CD14-positive monocyte (primary cell): ENCODE measurements at regions not wholly inside any gene's neighbourhood (a gene's known extent, or its start where the extent isn't known, plus 50 kb on each side); places are given as distances from the start of the nearest gene placed in this dataset.

Experiments
- DNase-seq, 3 donors: peaks; one replicate each; pipeline ENCODE4 v3.0.0-alpha.2; 2011 to 2022
- H2AFZ ChIP-seq: 2 replicates; pipeline ENCODE4 v1.6.0; 2012; ENCODE audit warnings: mild to moderate bottlenecking, low read depth, low read length, inconsistent platforms; ENCODE audit not compliant: insufficient read depth, poor library complexity, severe bottlenecking
- H3K27ac ChIP-seq, 2 donors: 1 replicate in 1 of 2; 2 replicates in 1 of 2; pipeline ENCODE4 v1.5.1; 2012 to 2013; ENCODE audit warnings: low read length in 2 of 2, control low read depth in 1 of 2, inconsistent platforms in 1 of 2, low read depth in 1 of 2, mild to moderate bottlenecking in 1 of 2
- H3K27me3 ChIP-seq, 2 donors: one replicate each; pipeline versions ENCODE4 v1.6.0 to v1.6.1; 2011 to 2013; ENCODE audit warnings: low read length in 2 of 2; ENCODE audit not compliant: control insufficient read depth in 2 of 2, insufficient read depth in 2 of 2
- H3K36me3 ChIP-seq, 2 donors: replicated peaks in 1 of 2; 1 replicate in 1 of 2; 2 replicates in 1 of 2; pipeline versions ENCODE4 v1.5.1 to v1.6.1; 2012 to 2013; ENCODE audit warnings: low read length in 2 of 2, control low read depth in 1 of 2, inconsistent platforms in 1 of 2, mild to moderate bottlenecking in 1 of 2; ENCODE audit not compliant: insufficient read depth in 2 of 2, control insufficient read depth in 1 of 2
- H3K4me1 ChIP-seq, 2 donors: 1 replicate in 1 of 2; 2 replicates in 1 of 2; pipeline versions ENCODE4 v1.5.1 to v1.6.1; 2012 to 2013; ENCODE audit warnings: low read length in 2 of 2, control low read depth in 1 of 2, inconsistent platforms in 1 of 2, mild to moderate bottlenecking in 1 of 2, moderate library complexity in 1 of 2; ENCODE audit not compliant: insufficient read depth in 2 of 2, control insufficient read depth in 1 of 2
- H3K4me2 ChIP-seq: replicated peaks from 2 replicates; pipeline ENCODE3; 2012; ENCODE audit warnings: low read length, moderate library complexity, mild to moderate bottlenecking; ENCODE audit not compliant: poor library complexity, severe bottlenecking; ENCODE audit errors: extremely low read depth
- H3K4me3 ChIP-seq, 3 experiments: fragments of 200-600 bp in 1 of 3; sonication (generic) in 1 of 3; replicated peaks in 1 of 3; 1 replicate in 2 of 3; 2 replicates in 1 of 3; pipeline ENCODE4 v1.5.1; 2011 to 2013; ENCODE audit warnings: low read length in 3 of 3, mild to moderate bottlenecking in 3 of 3, control low read depth in 2 of 3, low read depth in 2 of 3, inconsistent platforms in 1 of 3, moderate library complexity in 1 of 3
- H3K79me2 ChIP-seq: 2 replicates; pipeline ENCODE4 v1.6.0; 2012; ENCODE audit warnings: mild to moderate bottlenecking, control low read depth, inconsistent platforms, low read length, moderate library complexity; ENCODE audit not compliant: insufficient read depth
- H3K9ac ChIP-seq: 2 replicates; pipeline ENCODE4 v1.6.0; 2017; ENCODE audit warnings: low read length, mild to moderate bottlenecking; ENCODE audit not compliant: insufficient read depth, poor library complexity, severe bottlenecking
- H3K9me3 ChIP-seq, 2 donors: replicated peaks in 1 of 2; 1 replicate in 1 of 2; 2 replicates in 1 of 2; pipeline versions ENCODE4 v1.5.1 to v1.6.1; 2012 to 2013; ENCODE audit warnings: low read length in 2 of 2, control low read depth in 1 of 2; ENCODE audit not compliant: control insufficient read depth in 1 of 2, insufficient read depth in 1 of 2
- H4K20me1 ChIP-seq: 2 replicates; pipeline ENCODE4 v1.6.0; 2012; ENCODE audit warnings: mild to moderate bottlenecking, low read length, control low read depth, moderate library complexity; ENCODE audit not compliant: insufficient read depth
- H3K27ac Mint-ChIP-seq, 7 donors: one replicate each; pipeline ENCODE4 v1.8.0; 2020; ENCODE audit warnings: mild to moderate bottlenecking in 7 of 7, mixed read lengths in 7 of 7, moderate library complexity in 6 of 7, inconsistent platforms in 2 of 7
- H3K27me3 Mint-ChIP-seq, 3 donors: one replicate each; pipeline ENCODE4 v1.8.0; 2021 to 2022; ENCODE audit warnings: low read depth in 3 of 3, mild to moderate bottlenecking in 3 of 3, mixed read lengths in 3 of 3, moderate library complexity in 3 of 3, inconsistent platforms in 1 of 3
- H3K36me3 Mint-ChIP-seq, 2 donors: one replicate each; pipeline ENCODE4 v1.8.0; 2020; ENCODE audit warnings: mixed read lengths in 2 of 2, inconsistent platforms in 1 of 2, mild to moderate bottlenecking in 1 of 2
- H3K4me1 Mint-ChIP-seq: one replicate; pipeline ENCODE4 v1.8.0; 2020; ENCODE audit warnings: mild to moderate bottlenecking, mixed read lengths
- H3K4me3 Mint-ChIP-seq, 2 donors: one replicate each; pipeline ENCODE4 v1.8.0; 2020; ENCODE audit warnings: mild to moderate bottlenecking in 2 of 2, mixed read lengths in 2 of 2, moderate library complexity in 1 of 2
- H3K9me3 Mint-ChIP-seq, 7 donors: one replicate each; pipeline ENCODE4 v1.8.0; 2020 to 2022; ENCODE audit warnings: mixed read lengths in 7 of 7, mild to moderate bottlenecking in 6 of 7, moderate library complexity in 6 of 7, inconsistent platforms in 2 of 7
- CTCF ChIP-seq: fragments of 200-600 bp; IDR thresholded peaks from one replicate; pipeline ENCODE4 v1.8.0; 2022; ENCODE audit warnings: antibody characterized with exemption, mild to moderate bottlenecking
- WGBS: methylation state at CpG from one replicate; pipeline ENCODE4 v1.1.5; 2013; ENCODE audit warnings: missing lambda C conversion rate; ENCODE audit not compliant: insufficient coverage; 5-methylcytosine and 5-hydroxymethylcytosine counted together
- intact Hi-C, 2 donors: fragments of 100-400 bp; cut with micrococcal nuclease; formaldehyde crosslinking; loops; one replicate each; pipeline versions ENCODE4 v1.15.0 to v1.15.1; 2023

- no peaks in the 10 kb centered on the region for H3K36me3 Mint-ChIP-seq
- H3K27me3 Mint-ChIP-seq, result peaks cover 0 to 4% (median 0%) of the 10 kb centered on the region in 3 donors
- no peak overlapping the region for H3K4me3 Mint-ChIP-seq
- Histone ChIP-seq H3K4me1 (no peaks in the 10 kb centered on the region), H4K20me1 (no peaks in the 10 kb centered on the region), H3K9ac (no peak overlapping the region), H3K79me2 (no peaks in the 10 kb centered on the region), H3K4me3 (no peak overlapping the region), H3K9me3 (no peaks in the 10 kb centered on the region), H3K27me3 (no peaks in the 10 kb centered on the region), H3K4me2 (no peak overlapping the region), H3K36me3 (no peaks in the 10 kb centered on the region), H3K27ac (no peak overlapping the region), H2AFZ (no peak overlapping the region)
- no peak overlapping the region for H3K27ac Mint-ChIP-seq
- TF ChIP-seq CTCF, result no peak
- WGBS, result 90% methylated on average over 3 of the region's 3 CpGs
- intact Hi-C loops, result no loop called here
- no peaks in the 10 kb centered on the region for H3K4me1 Mint-ChIP-seq
- DNase-seq, result no peak
- H3K9me3 Mint-ChIP-seq, result peaks cover 0 to 2% (median 0%) of the 10 kb centered on the region in 7 donors
These were observed 334.1 kb upstream of the B3GALT2 start for GRCh38 chr1:193520472-193520871.

DNA sequence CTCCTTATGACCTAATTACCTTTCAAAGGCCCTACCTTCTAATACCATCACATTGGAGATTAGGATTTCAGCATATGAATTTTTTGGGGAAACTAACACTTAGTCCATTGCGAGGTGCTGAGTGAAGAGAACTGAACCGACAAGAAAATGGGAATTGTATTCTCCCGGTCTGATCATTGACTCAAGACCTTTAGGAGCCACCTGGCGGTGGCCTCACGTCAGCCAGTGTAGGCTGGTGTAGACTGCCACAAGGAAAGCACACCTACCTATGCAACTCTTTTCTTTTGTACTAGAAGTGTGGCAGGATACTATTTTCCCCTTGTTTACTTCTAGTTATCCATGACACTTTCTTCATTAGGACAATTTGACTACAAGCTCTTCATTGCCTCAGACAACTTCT is 333.5 kb upstream of the B3GALT2 start:
- Mint-ChIP-seq H3K9me3 (peaks cover 0 to 2% (median 0%) of the 10 kb centered on the region in 7 donors), H3K4me3 (no peak overlapping the region), H3K27ac (no peak overlapping the region), H3K36me3 (no peaks in the 10 kb centered on the region), H3K27me3 (peaks cover 0 to 4% (median 0%) of the 10 kb centered on the region in 3 donors), H3K4me1 (no peaks in the 10 kb centered on the region)
- Histone ChIP-seq H2AFZ (no peak overlapping the region), H3K27me3 (no peaks in the 10 kb centered on the region), H4K20me1 (no peaks in the 10 kb centered on the region), H3K36me3 (no peaks in the 10 kb centered on the region), H3K4me1 (no peaks in the 10 kb centered on the region), H3K27ac (no peak overlapping the region), H3K4me2 (no peak overlapping the region), H3K4me3 (no peak overlapping the region), H3K9me3 (no peaks in the 10 kb centered on the region), H3K9ac (no peak overlapping the region), H3K79me2 (no peaks in the 10 kb centered on the region)
- TF ChIP-seq CTCF, result no peak
- intact Hi-C loops, result no loop called here
- no peak for DNase-seq
- WGBS, result no CpG with 5 or more reads among the region's 5 CpGs
